ENCODE measurements at regions not wholly inside any gene's neighbourhood (a gene's known extent, or its start where the extent isn't known, plus 50 kb on each side); places are given as distances from the start of the nearest gene placed in this dataset.
A peak's percentile ranks its signal among the peaks of the same experiment; 100 is the strongest.

GRCh38 chr13:31952641-31953380 is 78.8 kb upstream of the FRY start:
- H2AK5ac ChIP-seq (ENCODE audit: low read depth, low read length), result peak overlapping the region; percentile 43; the same call in 1 of the 2 replicates
- H4K91ac ChIP-seq (ENCODE audit: insufficient read depth, low read depth, low read length), result no peak overlapping the region
- H2AFZ ChIP-seq (replicated peaks; ENCODE audit: low read length, poor library complexity), result no peak overlapping the region
- ATAC-seq (ENCODE audit: low read depth) (no peak), DNase-seq (no peak)
- H3K27me3 ChIP-seq (ENCODE audit: control insufficient read depth, insufficient read depth, low read length), result no peaks in the 10 kb centered on the region
- H3K79me1 ChIP-seq (ENCODE audit: low read depth in 1 of 2, low read length in 2 of 2), result no peaks in the 10 kb centered on the region
- H4K8ac ChIP-seq (ENCODE audit: low read depth in 2 of 2, low read length in 2 of 2), result no peak overlapping the region
- no TSS peak for BruUV-seq (replicated peaks)
- H3K4me3 ChIP-seq (ENCODE audit: insufficient read depth, low read depth, low read length), result no peak overlapping the region
- H3K4ac ChIP-seq (ENCODE audit: low read depth, low read length), result no peak overlapping the region; the same call in 1 of the 2 replicates
- H3K9ac ChIP-seq (ENCODE audit: low read depth, low read length), result no peak overlapping the region
- peaks cover 13% of the 10 kb centered on the region for H3K4me1 ChIP-seq (ENCODE audit: control insufficient read depth, insufficient read depth, low read length)
- no peak overlapping the region for H2BK5ac ChIP-seq (ENCODE audit: low read depth, low read length, poor library complexity, severe bottlenecking)
- ChIA-PET POLR2A (ENCODE audit: unreplicated experiment) (interaction anchor here (0.6 kb wide), 1 partner anchor 15 kb away, joined by 4 read pairs; no protein-coding TSS in a partner anchor), CTCF (no interaction called here)
- dilution Hi-C loops (cut with HindIII; ENCODE audit: low sequenced_read_pairs, unreplicated experiment) (no loop called here), intact Hi-C loops (cut with micrococcal nuclease) (no loop called here), in situ Hi-C loops (cut with MboI; ENCODE audit: low sequenced_read_pairs) (no loop called here)
- no peak overlapping the region for H2BK120ac ChIP-seq (ENCODE audit: low read depth, low read length)
- H3K4me2 ChIP-seq (ENCODE audit: low read depth, low read length), result no peak overlapping the region
- H3K14ac ChIP-seq (replicated peaks; ENCODE audit: low read depth, low read length), result no peak overlapping the region
- no peak overlapping the region for H3K27ac ChIP-seq (ENCODE audit: insufficient read depth, low read length)
- H2BK20ac ChIP-seq (ENCODE audit: low read depth, low read length), result no peak overlapping the region; the same call in 1 of the 2 replicates
- H3K18ac ChIP-seq (ENCODE audit: low read depth, low read length), result no peak overlapping the region; the same call in 1 of the 2 replicates
- TF ChIP-seq RAD21 (IDR thresholded peaks at IDR 0.05; ENCODE audit: low read length) (no peak), SMC3 (IDR thresholded peaks at IDR 0.05; ENCODE audit: low read depth, low read length) (no peak), CEBPB (IDR thresholded peaks at IDR 0.05; ENCODE audit: low read depth, low read length) (no peak), MXI1 (IDR thresholded peaks at IDR 0.05; ENCODE audit: borderline replicate concordance, low read depth, low read length) (no peak), POLR2A (IDR thresholded peaks at IDR 0.05; ENCODE audit: low read depth, low read length) (no peak), CHD1 (IDR thresholded peaks at IDR 0.05; ENCODE audit: low read depth, low read length) (no peak), MAFK (IDR thresholded peaks at IDR 0.05; ENCODE audit: low read depth, low read length) (no peak), USF2 (IDR thresholded peaks at IDR 0.05; ENCODE audit: low read depth, low read length) (no peak), CTCF (conservative IDR thresholded peaks at IDR 0.05; ENCODE audit: low read depth, low read length) (no peak), RFX5 (IDR thresholded peaks at IDR 0.05; ENCODE audit: low read depth, low read length) (no peak), ELK1 (IDR thresholded peaks at IDR 0.05; ENCODE audit: borderline replicate concordance, low read depth, low read length) (no peak), BHLHE40 (IDR thresholded peaks at IDR 0.05; ENCODE audit: low read depth, low read length) (no peak)
- no peak overlapping the region for H3K23ac ChIP-seq (ENCODE audit: low read depth, low read length)
- no peaks in the 10 kb centered on the region for H3K36me3 ChIP-seq (ENCODE audit: control insufficient read depth, insufficient read depth, low read length)
- H3K56ac ChIP-seq (ENCODE audit: extremely low read depth, insufficient read depth, low read length), result no peak overlapping the region
- H4K5ac ChIP-seq (ENCODE audit: low read depth, low read length), result no peak overlapping the region
- H3K9me3 ChIP-seq (ENCODE audit: control insufficient read depth, insufficient read depth, low read length), result no peaks in the 10 kb centered on the region
- no peak overlapping the region for H2BK15ac ChIP-seq (ENCODE audit: low read depth, low read length)
- no peaks in the 10 kb centered on the region for H4K20me1 ChIP-seq (ENCODE audit: insufficient read depth, low read length)
- H2AK9ac ChIP-seq (replicated peaks; ENCODE audit: low read depth, low read length, poor library complexity), result no peak overlapping the region
- WGBS, 2 experiments (ENCODE audit: extremely low coverage in 2 of 2, insufficient read length in 1 of 2), result 94% methylated on average over 27 of the region's 40 CpGs; no CpG with 5 or more reads in 1 of the 2 experiments
- H3K9me1 ChIP-seq (ENCODE audit: insufficient read depth, low read length), result peaks cover 11% of the 10 kb centered on the region
